ENCODE measurements at regions not wholly inside any gene's neighbourhood (a gene's known extent, or its start where the extent isn't known, plus 50 kb on each side); places are given as distances from the start of the nearest gene placed in this dataset.

DNA sequence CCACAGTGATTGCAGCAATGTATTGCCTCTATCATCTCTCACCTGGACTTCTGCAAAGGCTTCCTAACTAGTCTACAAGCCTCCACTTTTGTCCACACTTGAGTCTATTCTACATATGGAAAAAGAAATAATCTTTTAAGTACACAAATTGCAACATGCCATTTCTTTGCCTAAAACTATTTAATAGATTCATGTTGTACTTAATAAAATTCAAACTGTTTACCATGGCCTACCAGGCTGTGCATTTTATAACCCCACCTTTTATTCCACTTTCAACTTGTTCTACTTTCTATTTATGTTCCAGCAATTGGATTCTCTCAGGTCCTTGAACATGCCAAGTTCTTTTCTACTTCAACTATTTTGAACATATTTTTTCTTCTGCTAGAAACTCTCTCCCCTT is 128.7 kb downstream of the GPR85 start:
- TF ChIP-seq GATA2 (IDR thresholded peaks at IDR 0.05; ENCODE audit: low read depth, low read length) (no peak), GATA3 (IDR thresholded peaks at IDR 0.05; ENCODE audit: low read depth, low read length) (no peak)

Data from SH-SY5Y (cell line).